ENCODE measurements at regions not wholly inside any gene's neighbourhood (a gene's known extent, or its start where the extent isn't known, plus 50 kb on each side); places are given as distances from the start of the nearest gene placed in this dataset.

DNA sequence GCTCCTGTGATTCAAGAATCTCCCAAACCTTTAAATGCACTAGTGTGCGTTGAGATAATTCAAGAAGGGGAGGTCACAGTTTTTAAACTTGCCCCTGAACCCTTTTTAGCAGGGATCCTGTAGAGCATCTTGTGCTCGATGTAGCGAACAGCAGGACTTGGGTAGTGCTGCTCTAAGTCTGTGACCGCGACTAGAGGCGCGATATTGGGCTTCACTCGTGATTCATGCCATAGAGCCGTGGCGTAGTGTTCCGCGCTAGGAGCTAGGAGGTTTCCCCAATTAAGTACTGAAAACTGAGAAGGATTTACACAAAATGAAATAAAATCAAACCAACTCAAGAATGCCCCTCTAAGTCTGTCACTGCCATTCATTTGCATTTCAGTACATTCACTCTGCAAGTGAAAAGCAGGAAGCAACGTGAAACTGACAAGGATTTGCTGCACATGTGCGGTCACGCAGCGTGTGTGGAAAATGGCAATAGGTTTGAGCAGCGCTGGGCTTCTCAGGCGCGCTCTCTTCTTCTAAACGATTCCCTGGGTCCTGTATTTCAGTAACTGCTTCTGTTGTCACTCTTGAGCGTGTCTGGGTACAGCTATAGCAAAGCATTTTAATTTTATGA lies 1135.9 kb upstream of the WWC1 start:
- no peak for DNase-seq

DNA sequence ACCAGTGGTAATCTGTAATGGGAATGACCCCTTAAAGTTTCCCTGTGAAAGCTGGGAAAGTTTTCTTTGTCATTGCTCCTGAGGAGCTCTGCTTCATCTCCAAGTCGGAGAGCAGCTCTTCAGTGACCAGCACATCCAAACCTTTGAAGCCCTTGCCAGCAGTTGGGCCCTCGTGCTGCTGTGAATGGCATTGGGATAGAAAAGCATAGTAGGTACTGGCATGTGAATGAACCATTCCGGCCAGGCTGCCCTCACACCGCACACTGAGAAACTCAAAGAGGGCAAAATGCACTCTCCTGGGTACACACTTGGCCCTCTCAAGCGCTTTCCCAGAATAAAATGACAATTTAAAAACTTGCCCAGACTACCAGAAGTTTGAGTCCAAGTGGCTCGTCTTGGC lies 1135.0 kb upstream of the WWC1 start:
- DNase-seq: no peak

DNA sequence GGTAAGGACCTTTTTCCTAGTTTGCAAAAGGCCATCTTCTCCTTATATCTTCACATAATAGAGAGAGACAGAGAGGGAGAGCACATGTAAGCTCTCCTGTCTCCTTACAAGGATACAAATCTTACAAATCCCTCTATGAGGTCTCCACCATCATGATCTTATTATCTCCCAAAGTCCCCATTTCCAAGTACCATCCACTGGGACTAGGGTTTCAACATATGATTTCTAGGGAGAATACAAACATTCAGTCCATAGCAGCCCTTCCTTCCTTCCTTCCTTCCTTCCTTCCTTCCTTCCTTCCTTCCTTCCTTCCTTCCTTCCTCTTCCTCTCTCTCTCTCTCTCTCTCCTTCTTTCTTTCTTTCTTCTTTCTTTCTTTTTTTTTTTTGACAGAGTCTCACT lies 1132.9 kb upstream of the WWC1 start:
- DNase-seq: no peak

DNA sequence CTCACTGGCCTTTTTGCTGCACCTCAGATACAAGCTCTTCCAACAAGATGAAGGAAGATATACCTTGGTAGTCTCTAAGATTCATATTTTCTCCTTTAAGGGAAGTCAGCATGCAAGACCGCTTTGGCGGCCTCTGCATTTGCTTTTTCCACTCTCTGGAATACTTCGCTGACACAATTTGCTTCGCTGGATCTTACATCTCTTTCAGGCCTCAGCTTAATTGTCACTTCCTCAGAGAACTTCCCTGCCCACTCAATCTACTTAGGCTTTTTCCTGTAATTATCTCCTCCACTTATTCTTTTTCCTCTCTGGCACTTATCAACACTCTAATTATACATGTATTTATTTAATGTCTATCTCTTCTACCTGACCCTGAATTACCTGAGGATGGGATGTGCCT lies 1131.1 kb upstream of the WWC1 start:
- no peak for DNase-seq

DNA sequence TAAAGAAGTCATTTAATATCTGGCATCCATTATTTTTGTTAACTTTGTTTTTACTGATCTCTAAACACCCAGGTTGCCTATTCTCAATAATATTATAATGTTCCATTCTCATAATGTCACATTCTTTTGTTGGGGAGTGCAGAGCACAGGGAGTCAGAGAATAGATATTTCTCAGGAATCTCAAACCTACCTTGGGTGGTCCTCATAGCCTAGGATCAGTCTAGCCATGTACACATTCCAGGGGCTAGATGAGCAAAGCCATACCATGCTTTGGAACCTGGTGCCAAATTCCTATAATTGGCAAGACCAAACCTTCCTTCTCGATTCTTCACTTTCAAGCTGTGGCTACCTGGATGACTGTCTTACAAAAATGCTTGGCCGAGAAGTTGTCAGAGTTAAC lies 1124.7 kb upstream of the WWC1 start:
- DNase-seq: no peak

DNA sequence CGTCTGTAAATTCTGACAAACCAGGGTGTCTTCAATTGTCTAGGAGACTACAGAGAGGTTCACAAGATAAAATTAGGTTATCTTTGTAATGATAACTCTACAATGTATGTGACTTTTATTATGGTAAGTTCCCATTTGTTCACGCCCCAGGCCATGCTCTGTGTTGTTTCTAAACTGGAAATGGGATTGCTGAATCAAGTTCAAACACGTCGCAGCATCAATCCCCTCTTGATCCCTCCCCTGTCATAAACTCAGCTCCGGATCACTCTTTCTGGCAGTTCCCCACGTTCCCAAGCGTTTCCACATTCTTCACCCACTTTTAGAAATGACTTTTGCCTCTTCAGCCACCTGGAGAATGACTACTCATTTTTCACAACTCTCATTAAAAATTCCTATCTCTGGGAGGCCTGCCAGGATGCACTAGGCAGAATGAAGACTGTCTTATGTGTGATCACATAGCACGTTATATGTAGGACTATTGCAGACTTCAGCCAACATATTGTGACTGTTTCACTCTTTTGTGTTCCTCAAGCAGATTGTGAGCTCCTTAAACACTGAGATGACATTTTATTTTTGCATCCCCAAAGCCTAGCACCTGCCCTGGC lies 1124.2 kb upstream of the WWC1 start:
- DNase-seq: no peak

DNA sequence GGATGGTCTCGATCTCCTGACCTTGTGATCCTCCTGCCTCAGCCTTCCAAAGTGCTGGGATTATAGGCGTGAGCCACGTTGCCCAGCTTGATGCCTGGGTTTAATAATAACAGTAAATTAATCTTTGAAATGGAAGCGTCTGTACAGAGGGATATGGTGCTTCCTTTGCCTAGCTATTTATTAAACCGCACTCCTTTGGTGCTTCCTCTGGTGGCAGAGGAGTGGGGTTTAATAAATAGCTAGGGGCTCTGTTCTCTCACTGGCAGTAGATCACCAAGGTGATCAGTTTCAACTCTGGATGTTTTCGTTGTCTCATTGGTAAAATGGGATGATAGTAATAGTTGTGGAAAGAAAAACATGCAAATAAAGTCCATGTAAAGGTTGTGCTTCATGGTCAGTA lies 1122.5 kb upstream of the WWC1 start:
- DNase-seq: no peak

DNA sequence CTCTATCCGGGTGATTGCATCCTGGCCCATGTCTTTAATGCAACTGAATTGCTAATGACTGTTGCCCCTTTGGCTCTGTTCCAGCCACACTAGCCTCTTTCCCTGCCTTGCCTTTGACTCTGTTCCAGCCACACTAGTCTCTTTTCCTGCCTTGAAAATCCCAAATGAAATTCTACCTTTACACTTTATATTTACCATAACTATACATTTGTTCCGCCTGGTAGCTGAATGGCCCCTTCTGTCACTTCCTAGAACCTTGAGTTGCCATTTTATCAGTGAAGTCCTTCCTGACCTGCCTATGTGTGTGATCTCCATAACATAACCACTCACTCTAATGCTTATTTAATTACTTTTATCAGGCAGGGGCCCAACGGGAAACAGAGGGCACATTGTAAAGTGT lies 1120.4 kb upstream of the WWC1 start:
- no peak for DNase-seq

DNA sequence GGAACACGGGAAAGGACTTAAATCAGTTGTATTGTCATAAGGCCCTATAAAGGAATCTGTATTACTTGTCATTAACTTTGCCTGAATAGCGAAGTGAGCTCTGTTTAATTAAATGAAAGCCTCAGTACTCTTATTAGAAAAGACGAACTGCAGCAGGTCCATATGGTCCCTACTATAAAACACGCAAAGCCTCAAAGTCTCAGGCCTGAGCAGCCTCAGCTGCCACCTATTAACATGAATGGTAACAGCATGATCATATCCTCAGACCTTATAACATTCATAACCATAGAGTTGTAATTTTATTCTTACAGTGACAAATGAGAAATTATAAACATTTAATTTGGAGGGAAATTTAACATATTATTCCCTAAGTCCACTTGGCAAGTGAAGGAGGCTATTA lies 1113.7 kb upstream of the WWC1 start:
- DNase-seq: no peak

DNA sequence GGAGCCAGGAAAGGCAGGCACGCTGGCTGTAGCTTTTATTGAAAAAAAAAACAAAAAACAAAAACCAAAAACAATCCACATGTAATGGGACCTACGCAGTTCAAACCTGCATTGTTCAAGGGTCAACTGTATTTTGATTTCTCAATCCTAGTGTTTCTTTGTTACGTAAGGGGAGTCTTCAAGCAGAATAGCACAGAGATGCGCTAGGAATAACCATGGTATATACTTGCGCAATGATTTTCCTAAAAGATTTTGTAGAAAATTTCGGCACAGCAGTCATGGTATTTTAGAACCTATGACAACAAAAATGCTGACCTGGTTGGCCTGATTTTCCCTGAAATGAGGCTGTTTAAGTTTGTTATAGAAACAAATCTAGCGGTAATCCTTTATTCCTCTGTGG lies 1110.5 kb upstream of the WWC1 start:
- no peak for DNase-seq

DNA sequence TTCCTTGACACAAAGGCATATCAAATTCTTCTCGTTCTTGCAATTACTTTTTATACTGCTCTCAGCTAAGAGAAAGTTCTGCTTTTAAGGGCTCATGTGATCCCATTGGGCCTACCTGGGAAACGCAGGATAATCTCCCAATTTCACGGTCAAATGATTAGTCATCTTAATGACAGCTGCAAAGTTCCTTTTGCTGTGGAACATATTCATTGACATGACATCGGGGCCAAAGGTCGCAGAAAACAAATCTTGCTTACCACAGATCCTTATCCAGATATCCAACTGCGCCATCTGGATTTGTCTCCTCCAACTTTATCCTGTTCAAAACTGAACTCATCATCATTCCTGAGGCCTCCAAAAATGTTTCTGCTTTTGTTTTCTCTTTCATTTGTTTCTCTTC lies 1085.6 kb upstream of the WWC1 start:
- no peak for DNase-seq

DNA sequence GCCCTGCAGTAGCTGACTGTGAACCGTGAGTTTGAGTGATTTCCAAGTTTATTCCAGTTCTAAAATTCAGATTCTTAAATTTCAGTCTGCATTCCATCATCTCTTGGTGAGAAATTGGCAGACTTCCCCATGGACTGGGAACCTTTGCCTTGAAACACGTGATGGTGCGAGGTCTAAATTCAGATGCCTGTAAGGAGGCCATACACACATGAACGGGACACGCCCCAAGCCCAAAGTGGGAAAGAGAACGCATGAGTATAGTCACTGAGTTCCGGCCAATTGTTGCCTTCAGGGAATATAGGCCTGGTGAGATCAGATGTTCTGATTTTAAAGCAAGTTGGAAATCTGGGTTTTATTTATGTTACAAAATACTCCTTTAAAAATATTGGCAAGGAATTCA lies 1084.4 kb upstream of the WWC1 start:
- DNase-seq: no peak

DNA sequence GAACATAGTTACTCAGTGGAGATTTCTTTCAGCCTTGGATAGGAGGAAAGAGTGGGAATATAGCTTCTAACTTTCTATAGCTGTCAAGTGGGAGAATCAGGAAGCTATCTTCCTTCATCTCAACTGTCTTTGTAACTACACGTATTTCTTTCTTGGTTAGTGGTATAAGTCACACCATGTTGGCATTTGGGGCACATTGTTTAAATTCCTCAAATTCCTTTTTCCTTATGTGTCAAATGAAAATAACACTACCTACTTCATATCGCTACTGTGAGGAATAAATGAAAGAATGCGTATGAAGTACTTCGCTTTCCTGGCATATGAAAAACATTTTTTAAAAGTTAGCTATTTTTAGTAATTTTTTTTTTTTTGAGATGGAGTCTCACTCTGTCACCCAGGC lies 1082.5 kb upstream of the WWC1 start:
- no peak for DNase-seq

DNA sequence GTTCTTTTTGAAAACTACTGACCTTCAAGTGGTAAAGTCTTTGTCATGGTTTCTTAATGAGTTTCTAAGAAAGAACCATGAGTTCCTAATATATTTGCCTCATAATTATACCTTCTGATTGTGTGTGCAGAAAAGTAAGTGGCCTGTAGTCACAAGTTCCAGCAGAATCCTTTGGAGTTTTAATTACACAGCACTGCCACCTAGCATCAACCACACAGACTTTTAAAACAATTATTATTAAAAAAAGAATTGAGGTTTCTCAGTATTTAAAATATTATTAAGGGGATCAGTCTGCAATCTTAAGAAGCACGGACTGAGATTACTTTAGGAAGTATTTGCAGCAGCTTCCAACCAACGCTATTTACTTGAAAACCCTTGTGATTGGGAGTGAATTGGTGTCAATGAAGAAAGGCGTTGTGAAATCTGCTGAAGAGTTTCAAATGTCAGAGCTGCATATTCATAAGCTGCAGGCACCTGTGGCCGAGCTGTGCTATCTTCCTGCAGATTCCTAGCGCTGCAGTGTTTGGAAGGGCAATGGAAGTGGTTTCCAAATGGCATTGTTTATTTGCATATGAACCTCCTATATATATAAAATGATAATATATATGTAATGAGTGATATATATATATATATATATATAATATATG lies 1074.2 kb upstream of the WWC1 start:
- no peak for DNase-seq

DNA sequence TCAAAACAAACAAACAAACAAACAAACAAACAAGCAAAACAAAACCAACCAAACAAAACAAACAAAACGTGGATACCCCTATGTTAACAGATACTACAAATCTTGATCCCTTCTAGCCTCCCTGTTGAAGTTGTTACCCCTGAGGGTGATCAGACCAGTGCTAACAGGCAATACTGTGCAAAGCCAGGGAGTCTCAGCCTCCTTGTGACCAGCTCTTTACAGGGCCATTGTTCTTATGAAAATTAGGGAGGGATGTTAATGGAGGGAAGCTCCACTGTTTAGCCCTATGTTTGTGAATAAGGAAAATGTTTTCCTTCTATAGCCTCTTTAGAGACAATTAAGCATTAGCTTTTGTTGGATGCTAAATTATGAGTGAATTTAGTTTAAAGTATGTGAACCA lies 1072.1 kb upstream of the WWC1 start:
- no peak for DNase-seq

DNA sequence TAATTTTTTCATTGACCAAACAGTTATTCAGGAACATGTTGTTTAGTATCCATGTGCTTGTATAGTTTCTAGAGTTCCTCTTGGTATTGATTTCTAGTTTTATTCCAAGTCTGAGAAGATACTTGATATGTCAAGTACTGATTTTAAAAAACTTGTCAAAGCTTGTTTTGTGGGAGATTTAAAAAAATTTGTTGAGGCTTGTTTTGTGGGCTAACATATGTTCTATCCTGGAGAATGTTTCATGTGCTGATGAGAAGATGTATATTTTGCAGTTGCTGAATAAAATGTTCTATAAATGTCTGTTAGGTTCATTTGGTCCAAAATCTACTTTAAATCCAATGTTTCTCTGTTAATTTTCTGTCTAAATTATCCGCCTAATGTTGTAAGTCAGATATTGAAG lies 1065.1 kb upstream of the WWC1 start:
- DNase-seq: no peak

DNA sequence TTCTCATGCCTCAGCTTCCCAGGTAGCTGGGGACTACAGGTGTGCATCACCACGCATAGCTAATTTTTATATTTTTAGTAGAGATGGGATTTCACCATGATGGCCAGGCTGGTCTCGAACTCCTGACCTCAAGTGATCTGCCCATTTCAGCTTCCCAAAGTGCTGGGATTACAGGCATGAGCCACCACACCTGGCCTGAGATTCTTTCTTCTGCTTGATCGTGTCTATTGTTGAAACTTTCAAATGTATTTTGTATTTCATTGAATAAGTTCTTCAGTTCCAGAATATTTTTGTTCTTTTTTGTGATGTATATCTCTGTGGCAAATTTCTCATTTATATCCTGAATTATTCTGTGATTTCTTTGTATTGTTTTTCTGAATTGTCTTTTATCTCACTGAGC lies 1063.3 kb upstream of the WWC1 start:
- no peak for DNase-seq

DNA sequence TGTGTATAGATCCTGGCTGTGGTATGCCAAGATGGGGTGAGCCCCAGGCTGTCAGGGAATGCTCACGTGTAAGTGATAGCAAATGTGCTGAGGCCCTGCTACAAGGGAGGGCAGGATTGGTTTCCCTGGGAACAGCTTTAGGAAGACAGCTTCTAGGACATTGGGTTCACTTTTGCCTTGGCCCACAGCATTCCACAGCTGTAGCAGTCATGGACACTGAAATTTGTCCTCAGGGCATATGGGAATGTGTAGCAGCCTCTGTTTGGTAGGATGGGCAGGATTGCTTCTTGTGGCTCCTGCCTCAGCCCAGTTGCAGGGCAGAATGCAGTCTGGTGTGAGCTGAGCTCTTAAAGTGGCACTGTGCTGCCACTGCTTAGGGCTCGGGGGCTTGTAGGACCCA lies 1061.7 kb upstream of the WWC1 start:
- DNase-seq: no peak

DNA sequence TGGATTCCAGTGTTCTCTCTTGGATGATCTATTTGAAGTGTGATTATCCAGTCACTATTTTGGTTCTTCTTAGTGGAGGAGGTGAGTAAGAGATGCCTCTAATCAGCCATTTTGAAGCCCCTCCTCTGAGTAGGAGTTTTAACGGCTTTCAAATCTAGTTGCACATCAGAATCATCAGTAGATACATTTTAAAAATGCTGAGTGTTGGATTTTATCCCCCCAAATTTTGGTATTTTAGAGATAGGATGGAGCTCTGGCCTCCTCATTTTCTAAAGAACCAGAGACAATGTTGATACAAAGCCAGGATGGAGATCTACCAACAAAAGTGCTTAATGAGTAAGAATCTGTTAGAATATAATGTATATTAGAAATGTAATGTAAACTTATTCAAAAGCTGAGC lies 1061.0 kb upstream of the WWC1 start:
- no peak for DNase-seq

DNA sequence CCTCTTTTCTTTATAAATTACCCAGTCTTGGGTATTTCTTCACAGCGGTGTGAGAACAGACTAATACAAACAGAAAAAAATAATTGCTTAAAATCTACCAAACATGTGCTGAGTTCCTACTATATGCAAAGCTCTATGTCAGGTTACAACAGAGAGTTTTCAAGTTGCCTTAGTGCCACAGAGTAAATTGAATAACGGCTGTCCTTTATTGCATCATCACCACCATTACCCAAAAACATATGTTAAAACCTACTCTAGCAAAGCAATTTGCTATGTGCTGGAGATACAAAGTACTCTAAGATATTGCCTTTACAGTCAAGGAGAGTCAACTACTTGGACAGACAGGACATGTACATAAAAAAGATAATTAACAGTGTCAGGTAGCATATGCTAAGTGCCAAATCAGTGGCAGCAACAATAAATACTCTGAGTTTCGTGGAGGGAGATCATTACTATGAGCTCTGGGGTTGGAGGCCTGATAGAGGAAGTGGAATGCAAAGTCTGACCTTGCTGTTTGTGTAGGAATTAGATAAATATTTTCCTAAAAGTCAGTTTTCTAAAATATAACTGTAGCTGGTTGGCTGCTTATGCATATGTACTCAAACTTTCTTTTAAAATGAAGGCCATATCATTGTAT lies 1058.7 kb upstream of the WWC1 start:
- no peak for DNase-seq

DNA sequence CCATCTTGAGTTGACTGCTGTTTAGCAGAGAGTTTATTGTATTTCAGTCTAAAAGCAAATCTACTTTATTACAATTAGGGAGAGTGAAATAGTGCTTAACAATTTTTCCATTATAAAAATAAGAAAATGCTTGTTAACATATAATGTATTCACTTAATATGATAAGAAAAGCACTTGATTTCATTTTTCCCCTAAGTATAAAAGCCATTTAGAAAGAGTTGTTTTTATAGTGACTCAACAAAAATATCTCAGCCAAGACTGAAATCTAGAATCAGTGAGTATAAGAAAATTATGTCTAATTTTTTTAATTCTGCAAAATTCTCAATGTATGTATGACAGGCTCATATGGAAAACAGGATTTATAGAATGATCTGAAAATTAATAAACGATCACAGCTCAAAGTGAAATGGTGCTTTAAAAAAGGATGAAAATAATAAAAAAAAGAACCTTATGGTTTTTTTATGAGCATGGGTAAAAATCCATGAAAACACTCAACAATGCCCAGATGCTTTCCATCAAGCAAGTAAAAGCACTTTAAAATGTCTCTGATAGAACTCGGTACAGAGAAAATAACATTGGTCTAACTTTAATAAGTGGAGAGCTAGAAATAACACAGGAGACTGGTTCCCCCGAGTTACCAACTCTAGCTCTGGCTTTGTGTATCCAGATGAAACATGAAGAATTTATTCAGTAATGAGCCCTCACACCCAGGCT lies 1057.8 kb upstream of the WWC1 start:
- no peak for DNase-seq

DNA sequence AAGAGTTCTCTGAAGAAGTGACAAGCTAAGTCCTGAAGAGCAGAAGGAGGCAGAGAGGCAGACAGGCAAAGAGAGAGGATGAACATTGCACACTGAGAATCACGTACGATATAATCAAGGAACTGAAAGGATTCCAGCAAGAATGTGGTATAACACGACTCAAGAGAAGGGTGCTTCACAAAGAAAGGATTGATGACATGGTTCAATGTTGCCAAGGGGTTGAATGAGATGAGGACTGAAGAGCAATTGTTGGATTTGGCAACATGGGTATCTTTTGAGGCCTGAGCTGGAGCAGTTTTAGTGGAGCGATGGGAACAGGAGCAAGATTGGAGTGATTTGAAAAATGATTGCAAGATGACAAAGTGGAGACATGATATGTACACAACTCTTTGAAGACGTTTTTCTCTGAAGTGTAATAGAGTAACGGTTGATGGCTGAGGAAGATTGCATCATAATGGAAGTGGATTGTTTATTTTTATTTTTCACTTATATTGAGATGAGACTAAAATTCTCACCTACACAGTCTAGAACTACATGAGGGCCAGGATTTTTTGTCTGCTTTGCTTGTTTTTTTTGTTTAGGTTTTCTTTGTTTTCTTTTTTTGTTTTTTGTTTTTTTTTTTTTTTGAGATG lies 1049.9 kb upstream of the WWC1 start:
- no peak for DNase-seq

DNA sequence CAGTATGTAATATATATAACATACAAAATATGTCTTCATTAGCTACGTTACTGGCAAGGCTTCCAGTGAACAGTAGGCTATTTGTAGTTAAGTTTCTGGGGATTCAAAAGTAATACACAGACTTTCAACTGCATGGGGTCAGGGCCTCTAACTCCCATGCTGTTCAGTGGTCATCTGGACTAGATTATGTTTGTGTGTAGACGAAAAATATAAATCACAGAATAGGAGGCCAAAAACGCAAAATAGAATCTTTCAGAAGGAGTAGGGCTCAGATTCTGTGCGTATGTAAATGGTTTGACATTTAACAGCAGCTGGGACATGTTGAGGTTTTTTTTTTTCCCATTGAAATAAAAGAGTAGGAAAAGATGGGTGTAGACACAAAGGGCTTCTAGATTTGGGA lies 1048.7 kb upstream of the WWC1 start:
- no peak for DNase-seq
